SU-DHL-6 (cell line): ENCODE measurements at regions not wholly inside any gene's neighbourhood (a gene's known extent, or its start where the extent isn't known, plus 50 kb on each side); places are given as distances from the start of the nearest gene placed in this dataset.

Source experiments
- H2AFZ ChIP-seq: fragments of 200-600 bp; sonication (generic); 2 replicates; pipeline ENCODE4 v1.6.1; 2014; ENCODE audit warnings: low read depth, mild to moderate bottlenecking, moderate library complexity, mixed read lengths, antibody characterized with exemption, low read length; ENCODE audit not compliant: severe bottlenecking
- H3F3A ChIP-seq: fragments of 200-600 bp; shearing (Covaris generic); 2 replicates; pipeline ENCODE4 v1.6.0; 2016; ENCODE audit warnings: antibody characterized with exemption, mild to moderate bottlenecking; ENCODE audit not compliant: insufficient read depth
- H3K27ac ChIP-seq: fragments of 200-600 bp; sonication (generic); 2 replicates; pipeline ENCODE4 v1.5.1; 2016; ENCODE audit warnings: low read depth, mild to moderate bottlenecking, low read length, moderate library complexity, mixed read lengths
- H3K27me3 ChIP-seq: fragments of 200-600 bp; sonication (generic), shearing (Covaris generic); 2 replicates; pipeline ENCODE4 v1.6.0; 2014; ENCODE audit warnings: mild to moderate bottlenecking, low read length
- H3K36me3 ChIP-seq: fragments of 200-600 bp; sonication (generic); 2 replicates; pipeline ENCODE4 v1.6.1; 2014; ENCODE audit warnings: mild to moderate bottlenecking, low read length, mixed read lengths
- H3K4me2 ChIP-seq: fragments of 300-600, 200-600 bp; shearing (Covaris generic), sonication (generic); 2 replicates; pipeline ENCODE4 v1.6.0; 2014; ENCODE audit warnings: low read length, low read depth, mild to moderate bottlenecking; ENCODE audit not compliant: poor library complexity, severe bottlenecking
- H3K4me3 ChIP-seq: fragments of 200-600 bp; sonication (generic); 2 replicates; pipeline ENCODE4 v1.5.1; 2014; ENCODE audit warnings: antibody characterized with exemption, low read length, mild to moderate bottlenecking, mixed read lengths; ENCODE audit not compliant: insufficient read depth, poor library complexity, severe bottlenecking
- H3K79me2 ChIP-seq: fragments of 200-600 bp; sonication (generic); 2 replicates; pipeline ENCODE4 v1.6.1; 2014; ENCODE audit warnings: mild to moderate bottlenecking, low read length, moderate library complexity; ENCODE audit not compliant: insufficient read depth
- H3K9ac ChIP-seq: fragments of 200-600 bp; sonication (generic); 2 replicates; pipeline ENCODE4 v1.7.0; 2014; ENCODE audit warnings: mild to moderate bottlenecking, low read length
- H3K9me2 ChIP-seq: fragments of 200-600 bp; sonication (generic); replicated peaks from 2 replicates; pipeline ENCODE4 v1.6.1; 2014; ENCODE audit warnings: low read length; ENCODE audit not compliant: insufficient read depth
- H3K9me3 ChIP-seq: fragments of 200-600 bp; sonication (generic); 2 replicates; pipeline ENCODE4 v1.6.1; 2014; ENCODE audit warnings: low read length, mixed read lengths; ENCODE audit not compliant: insufficient read depth
- H4K20me1 ChIP-seq: fragments of 200-600 bp; sonication (generic); 2 replicates; pipeline ENCODE4 v1.6.1; 2014; ENCODE audit warnings: low read depth, mild to moderate bottlenecking, antibody characterized with exemption, low read length, moderate library complexity, mixed read lengths
- EZH2phosphoT487 ChIP-seq: fragments of 200-600 bp; sonication (generic), shearing (Covaris generic); conservative IDR thresholded peaks from 2 replicates; pipeline ENCODE4 v1.6.1; 2018; ENCODE audit warnings: mild to moderate bottlenecking, antibody characterized with exemption, low read length, moderate library complexity, mixed read lengths
- TF ChIP-seq, protein P1 (sequence below): fragments of 200-600 bp; sonication (generic); IDR thresholded peaks from one replicate; pipeline ENCODE4 v1.5.1; 2017; ENCODE audit warnings: antibody characterized with exemption, mild to moderate bottlenecking, low read length, moderate library complexity; ENCODE audit not compliant: insufficient read depth, poor library complexity, severe bottlenecking

- Histone ChIP-seq H3K36me3 (no peaks in the 10 kb centered on the region), H3F3A (no peaks in the 10 kb centered on the region), H3K4me2 (no peak overlapping the region), H3K79me2 (no peaks in the 10 kb centered on the region), H3K9ac (no peak overlapping the region), H3K27me3 (no peaks in the 10 kb centered on the region), H4K20me1 (no peaks in the 10 kb centered on the region), H3K27ac (no peak overlapping the region), H3K9me2 (no peaks in the 10 kb centered on the region), H3K9me3 (no peaks in the 10 kb centered on the region), H2AFZ (no peak overlapping the region), H3K4me3 (no peak overlapping the region)
- TF ChIP-seq EZH2phosphoT487: no peak
- TF ChIP-seq, protein P1, sequence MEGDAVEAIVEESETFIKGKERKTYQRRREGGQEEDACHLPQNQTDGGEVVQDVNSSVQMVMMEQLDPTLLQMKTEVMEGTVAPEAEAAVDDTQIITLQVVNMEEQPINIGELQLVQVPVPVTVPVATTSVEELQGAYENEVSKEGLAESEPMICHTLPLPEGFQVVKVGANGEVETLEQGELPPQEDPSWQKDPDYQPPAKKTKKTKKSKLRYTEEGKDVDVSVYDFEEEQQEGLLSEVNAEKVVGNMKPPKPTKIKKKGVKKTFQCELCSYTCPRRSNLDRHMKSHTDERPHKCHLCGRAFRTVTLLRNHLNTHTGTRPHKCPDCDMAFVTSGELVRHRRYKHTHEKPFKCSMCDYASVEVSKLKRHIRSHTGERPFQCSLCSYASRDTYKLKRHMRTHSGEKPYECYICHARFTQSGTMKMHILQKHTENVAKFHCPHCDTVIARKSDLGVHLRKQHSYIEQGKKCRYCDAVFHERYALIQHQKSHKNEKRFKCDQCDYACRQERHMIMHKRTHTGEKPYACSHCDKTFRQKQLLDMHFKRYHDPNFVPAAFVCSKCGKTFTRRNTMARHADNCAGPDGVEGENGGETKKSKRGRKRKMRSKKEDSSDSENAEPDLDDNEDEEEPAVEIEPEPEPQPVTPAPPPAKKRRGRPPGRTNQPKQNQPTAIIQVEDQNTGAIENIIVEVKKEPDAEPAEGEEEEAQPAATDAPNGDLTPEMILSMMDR: no peak
Observed at GRCh38 chr2:142758973-142759372, 118.5 kb upstream of the KYNU start.

DNA sequence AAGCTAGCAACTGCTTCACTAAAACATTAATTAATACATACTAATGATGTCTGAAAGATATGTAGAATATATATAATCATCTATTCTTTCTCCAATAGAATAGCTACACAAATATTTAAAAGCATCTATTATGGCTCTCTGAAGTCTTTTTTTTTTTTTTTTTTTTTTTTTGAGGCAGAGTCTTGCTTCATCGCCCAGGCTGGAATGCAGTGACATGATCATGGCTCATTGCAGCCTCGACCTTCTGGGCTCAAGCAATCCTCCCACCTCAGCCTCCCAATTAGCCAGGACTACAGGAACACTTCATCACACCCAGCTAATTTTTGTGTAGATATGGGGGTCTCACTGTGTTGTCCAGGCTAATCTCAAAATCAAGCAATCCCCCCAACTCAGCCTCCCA, 120.4 kb upstream of the KYNU start:
- Histone ChIP-seq H3K27me3 (no peaks in the 10 kb centered on the region), H3K4me3 (no peak overlapping the region), H2AFZ (no peak overlapping the region), H3K27ac (no peak overlapping the region), H3K9me2 (no peaks in the 10 kb centered on the region), H3F3A (no peaks in the 10 kb centered on the region), H4K20me1 (no peaks in the 10 kb centered on the region), H3K79me2 (no peaks in the 10 kb centered on the region), H3K9ac (no peak overlapping the region), H3K36me3 (no peaks in the 10 kb centered on the region), H3K4me2 (no peak overlapping the region), H3K9me3 (no peaks in the 10 kb centered on the region)
- TF ChIP-seq EZH2phosphoT487: no peak
- TF ChIP-seq, protein P1: no peak

GRCh38 chr2:142756430-142756829, 121.0 kb upstream of the KYNU start:
- Histone ChIP-seq H4K20me1 (no peaks in the 10 kb centered on the region), H3K36me3 (no peaks in the 10 kb centered on the region), H3F3A (no peaks in the 10 kb centered on the region)

More at GRCh38 chr2:142756430-142756829, 121.0 kb upstream of the KYNU start:
- no peaks in the 10 kb centered on the region for H3K9me3 ChIP-seq
- no peak overlapping the region for H3K4me2 ChIP-seq
- TF ChIP-seq EZH2phosphoT487: no peak
- TF ChIP-seq, protein P1: no peak
- H3K9me2 ChIP-seq: no peaks in the 10 kb centered on the region
- no peak overlapping the region for H3K4me3 ChIP-seq
- no peaks in the 10 kb centered on the region for H3K79me2 ChIP-seq
- H3K9ac ChIP-seq: no peak overlapping the region
- no peaks in the 10 kb centered on the region for H3K27me3 ChIP-seq
- H3K27ac ChIP-seq: no peak overlapping the region
- no peak overlapping the region for H2AFZ ChIP-seq
